Colonic mucosa (tissue), 4 donors: ENCODE measurements at regions not wholly inside any gene's neighbourhood (a gene's known extent, or its start where the extent isn't known, plus 50 kb on each side); places are given as distances from the start of the nearest gene placed in this dataset.

Experiments used
- DNase-seq: peaks from one replicate; pipeline ENCODE4 v3.0.0-alpha.2; 2020
- H3K27ac ChIP-seq: fragments of 200-600 bp; one replicate; pipeline ENCODE4 v1.8.0; 2021
- H3K27me3 ChIP-seq: fragments of 200-600 bp; one replicate; pipeline ENCODE4 v1.8.0; 2021
- H3K36me3 ChIP-seq: fragments of 200-600 bp; one replicate; pipeline ENCODE4 v1.8.0; 2021
- H3K4me1 ChIP-seq: fragments of 200-600 bp; one replicate; pipeline ENCODE4 v1.8.0; 2021; ENCODE audit warnings: mild to moderate bottlenecking
- H3K4me3 ChIP-seq: fragments of 200-600 bp; one replicate; pipeline ENCODE4 v1.8.0; 2021
- H3K9ac ChIP-seq, 2 donors: one replicate each; pipeline ENCODE4 v1.7.0; 2013; ENCODE audit warnings: control low read depth in 2 of 2, low read depth in 2 of 2, low read length in 2 of 2
- H3K9me3 ChIP-seq: fragments of 200-600 bp; one replicate; pipeline ENCODE4 v1.8.0; 2021
- intact Hi-C: fragments of 100-400 bp; cut with DNase I; formaldehyde crosslinking; loops from one replicate; pipeline ENCODE4 v1.14.1; 2022
- TF ChIP-seq, protein P1 (sequence below): fragments of 200-600 bp; IDR thresholded peaks from one replicate; pipeline ENCODE4 v1.8.0; 2022; ENCODE audit warnings: antibody characterized with exemption, mild to moderate bottlenecking
- donor health status: healthy.
- donor health status: DM: no; HTN: no; CAD: no.
- donor health status: DM: no; HTN: no; CAD: no.

DNA sequence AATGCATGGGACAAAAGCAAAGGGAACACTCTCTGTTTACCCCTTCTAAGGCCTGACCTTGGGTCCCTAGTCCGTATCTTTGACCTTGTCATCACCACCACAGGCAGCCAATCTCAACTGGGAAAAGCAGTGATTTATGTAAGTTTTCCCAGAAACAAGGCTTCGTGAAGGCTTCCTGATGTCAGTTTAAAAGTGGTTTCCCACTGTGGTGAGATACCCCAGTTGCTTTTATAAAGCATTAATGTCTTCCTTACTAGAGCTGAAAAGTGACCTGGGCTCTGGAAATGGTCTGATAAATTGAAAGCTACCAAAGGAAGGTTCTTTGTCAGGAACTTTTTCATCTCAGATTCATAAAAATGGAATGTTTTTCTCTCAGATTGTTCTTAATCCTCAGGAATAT is 536.4 kb upstream of the PTBP2 start:
- intact Hi-C loops = no loop called here
- Histone ChIP-seq H3K27ac (no peak overlapping the region), H3K4me3 (no peak overlapping the region), H3K27me3 (no peaks in the 10 kb centered on the region), H3K36me3 (no peaks in the 10 kb centered on the region), H3K9me3 (no peaks in the 10 kb centered on the region), H3K4me1 (no peaks in the 10 kb centered on the region), H3K9ac (no peak overlapping the region)
- DNase-seq = no peak
- TF ChIP-seq, protein P1, sequence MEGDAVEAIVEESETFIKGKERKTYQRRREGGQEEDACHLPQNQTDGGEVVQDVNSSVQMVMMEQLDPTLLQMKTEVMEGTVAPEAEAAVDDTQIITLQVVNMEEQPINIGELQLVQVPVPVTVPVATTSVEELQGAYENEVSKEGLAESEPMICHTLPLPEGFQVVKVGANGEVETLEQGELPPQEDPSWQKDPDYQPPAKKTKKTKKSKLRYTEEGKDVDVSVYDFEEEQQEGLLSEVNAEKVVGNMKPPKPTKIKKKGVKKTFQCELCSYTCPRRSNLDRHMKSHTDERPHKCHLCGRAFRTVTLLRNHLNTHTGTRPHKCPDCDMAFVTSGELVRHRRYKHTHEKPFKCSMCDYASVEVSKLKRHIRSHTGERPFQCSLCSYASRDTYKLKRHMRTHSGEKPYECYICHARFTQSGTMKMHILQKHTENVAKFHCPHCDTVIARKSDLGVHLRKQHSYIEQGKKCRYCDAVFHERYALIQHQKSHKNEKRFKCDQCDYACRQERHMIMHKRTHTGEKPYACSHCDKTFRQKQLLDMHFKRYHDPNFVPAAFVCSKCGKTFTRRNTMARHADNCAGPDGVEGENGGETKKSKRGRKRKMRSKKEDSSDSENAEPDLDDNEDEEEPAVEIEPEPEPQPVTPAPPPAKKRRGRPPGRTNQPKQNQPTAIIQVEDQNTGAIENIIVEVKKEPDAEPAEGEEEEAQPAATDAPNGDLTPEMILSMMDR = no peak

DNA sequence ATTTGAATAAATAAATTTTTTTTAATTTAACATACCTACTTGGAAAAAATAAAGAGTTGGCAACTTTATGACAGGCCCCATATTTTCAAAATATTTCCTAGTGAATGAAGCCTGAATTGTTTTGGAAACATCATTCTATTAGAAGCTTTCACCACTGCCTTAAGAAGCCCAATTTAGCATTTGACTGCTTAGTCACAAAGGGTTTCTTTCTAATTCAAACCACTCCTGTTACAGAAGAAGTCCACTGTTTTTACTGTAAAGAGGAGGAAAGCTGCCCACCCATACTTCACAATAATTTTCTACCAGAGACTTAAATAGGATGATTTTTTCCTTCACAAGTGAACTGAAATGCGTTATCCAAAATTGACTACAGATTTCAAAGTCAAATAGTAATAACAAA is 534.6 kb upstream of the PTBP2 start:
- H3K27ac ChIP-seq = no peak overlapping the region
- TF ChIP-seq, protein P1 = no peak
- H3K36me3 ChIP-seq = no peaks in the 10 kb centered on the region
- no peaks in the 10 kb centered on the region for H3K9me3 ChIP-seq
- intact Hi-C loops = no loop called here
- H3K9ac ChIP-seq = no peak overlapping the region
- H3K4me3 ChIP-seq = no peak overlapping the region
- H3K4me1 ChIP-seq = no peaks in the 10 kb centered on the region
- no peak for DNase-seq
- no peaks in the 10 kb centered on the region for H3K27me3 ChIP-seq

GRCh38 chr1:96191165-96191564 is 530.4 kb upstream of the PTBP2 start:
- H3K4me1 ChIP-seq = no peaks in the 10 kb centered on the region
- TF ChIP-seq, protein P1 = no peak
- no peaks in the 10 kb centered on the region for H3K36me3 ChIP-seq
- H3K4me3 ChIP-seq = no peak overlapping the region
- no peak overlapping the region for H3K27ac ChIP-seq
- intact Hi-C loops = no loop called here
- DNase-seq = no peak
- H3K27me3 ChIP-seq = no peaks in the 10 kb centered on the region
- H3K9me3 ChIP-seq = no peaks in the 10 kb centered on the region
- no peak overlapping the region for H3K9ac ChIP-seq

GRCh38 chr1:96206451-96206850 is 515.1 kb upstream of the PTBP2 start:
- DNase-seq = no peak
- intact Hi-C loops = no loop called here
- TF ChIP-seq, protein P1 = no peak
- H3K36me3 ChIP-seq = no peaks in the 10 kb centered on the region
- H3K27me3 ChIP-seq = no peaks in the 10 kb centered on the region
- no peak overlapping the region for H3K9ac ChIP-seq
- H3K4me1 ChIP-seq = no peaks in the 10 kb centered on the region
- no peak overlapping the region for H3K4me3 ChIP-seq
- H3K9me3 ChIP-seq = no peaks in the 10 kb centered on the region
- H3K27ac ChIP-seq = no peak overlapping the region

- TF ChIP-seq, protein P1 = no peak
Measured at GRCh38 chr1:96207936-96208335, 513.6 kb upstream of the PTBP2 start.

GRCh38 chr1:96208428-96208827 is 513.2 kb upstream of the PTBP2 start:
- no peak for DNase-seq
- no peaks in the 10 kb centered on the region for H3K9me3 ChIP-seq
- H3K27me3 ChIP-seq = no peaks in the 10 kb centered on the region
- no peak overlapping the region for H3K4me3 ChIP-seq
- no peak overlapping the region for H3K9ac ChIP-seq
- H3K36me3 ChIP-seq = no peaks in the 10 kb centered on the region
- no peaks in the 10 kb centered on the region for H3K4me1 ChIP-seq
- TF ChIP-seq, protein P1 = no peak
- H3K27ac ChIP-seq = no peak overlapping the region
- intact Hi-C loops = no loop called here

More at GRCh38 chr1:96207936-96208335, 513.6 kb upstream of the PTBP2 start:
- DNase-seq = no peak
- H3K4me3 ChIP-seq = no peak overlapping the region
- no peak overlapping the region for H3K27ac ChIP-seq
- intact Hi-C loops = no loop called here
- no peak overlapping the region for H3K9ac ChIP-seq
- no peaks in the 10 kb centered on the region for H3K36me3 ChIP-seq
- H3K27me3 ChIP-seq = no peaks in the 10 kb centered on the region
- H3K9me3 ChIP-seq = no peaks in the 10 kb centered on the region
- no peaks in the 10 kb centered on the region for H3K4me1 ChIP-seq
